HG03571 (cell line): ENCODE measurements at regions not wholly inside any gene's neighbourhood (a gene's known extent, or its start where the extent isn't known, plus 50 kb on each side); places are given as distances from the start of the nearest gene placed in this dataset.

ENCODE experiments used
- ATAC-seq: cut with Tn5 transposase; IDR thresholded peaks from one replicate; pipeline ENCODE4 v1.9.1; 2021; ENCODE audit not compliant: unreplicated experiment

GRCh38 chr12:85733221-85733840, 102.9 kb downstream of the RASSF9 start:
- ATAC-seq: no peak

GRCh38 chr12:85733984-85734383, 102.2 kb downstream of the RASSF9 start:
- ATAC-seq: no peak

- ATAC-seq: no peak
Observed at GRCh38 chr12:85740186-85740585, 96.0 kb downstream of the RASSF9 start.

GRCh38 chr12:85741046-85741445, 95.2 kb downstream of the RASSF9 start:
- no peak for ATAC-seq

GRCh38 chr12:85747941-85748495, 88.2 kb downstream of the RASSF9 start:
- no peak for ATAC-seq
